ENCODE measurements at regions not wholly inside any gene's neighbourhood (a gene's known extent, or its start where the extent isn't known, plus 50 kb on each side); places are given as distances from the start of the nearest gene placed in this dataset.

DNA sequence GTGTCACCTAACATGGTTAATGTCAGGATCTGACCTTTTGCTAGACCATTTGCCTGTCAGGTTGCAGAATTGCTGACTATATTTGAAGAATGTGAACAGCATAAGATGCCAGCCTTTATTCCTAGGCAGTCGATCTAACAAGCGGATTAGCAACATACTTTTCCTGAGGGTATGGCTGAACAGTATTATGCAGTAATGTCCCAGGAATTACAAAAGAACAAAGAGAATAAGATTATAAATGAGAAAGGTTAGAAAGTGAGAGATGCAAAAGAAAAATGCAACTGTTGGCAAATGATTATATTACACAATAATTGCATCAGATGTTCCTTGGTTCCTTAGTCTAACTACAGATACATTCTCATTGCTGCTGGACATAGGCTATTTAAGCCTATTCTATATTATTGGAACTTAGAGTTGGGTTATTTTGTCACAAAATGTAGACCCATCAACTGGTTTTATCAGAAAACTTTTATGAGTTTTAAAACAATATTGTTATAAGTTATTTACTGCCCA, 647.1 kb upstream of the CRIM1 start:
- TF ChIP-seq, protein P1, sequence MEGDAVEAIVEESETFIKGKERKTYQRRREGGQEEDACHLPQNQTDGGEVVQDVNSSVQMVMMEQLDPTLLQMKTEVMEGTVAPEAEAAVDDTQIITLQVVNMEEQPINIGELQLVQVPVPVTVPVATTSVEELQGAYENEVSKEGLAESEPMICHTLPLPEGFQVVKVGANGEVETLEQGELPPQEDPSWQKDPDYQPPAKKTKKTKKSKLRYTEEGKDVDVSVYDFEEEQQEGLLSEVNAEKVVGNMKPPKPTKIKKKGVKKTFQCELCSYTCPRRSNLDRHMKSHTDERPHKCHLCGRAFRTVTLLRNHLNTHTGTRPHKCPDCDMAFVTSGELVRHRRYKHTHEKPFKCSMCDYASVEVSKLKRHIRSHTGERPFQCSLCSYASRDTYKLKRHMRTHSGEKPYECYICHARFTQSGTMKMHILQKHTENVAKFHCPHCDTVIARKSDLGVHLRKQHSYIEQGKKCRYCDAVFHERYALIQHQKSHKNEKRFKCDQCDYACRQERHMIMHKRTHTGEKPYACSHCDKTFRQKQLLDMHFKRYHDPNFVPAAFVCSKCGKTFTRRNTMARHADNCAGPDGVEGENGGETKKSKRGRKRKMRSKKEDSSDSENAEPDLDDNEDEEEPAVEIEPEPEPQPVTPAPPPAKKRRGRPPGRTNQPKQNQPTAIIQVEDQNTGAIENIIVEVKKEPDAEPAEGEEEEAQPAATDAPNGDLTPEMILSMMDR (IDR thresholded peaks at IDR 0.05), result no peak
- no peak for TF ChIP-seq MYBL2 (CRISPR knock-in tag; IDR thresholded peaks at IDR 0.05)
- no peak for TF ChIP-seq MAX (CRISPR knock-in tag; IDR thresholded peaks at IDR 0.05)
- TF ChIP-seq ZNF423 (CRISPR knock-in tag; IDR thresholded peaks at IDR 0.05), result no peak
- no peak for TF ChIP-seq JUN (CRISPR knock-in tag; IDR thresholded peaks at IDR 0.05)
- TF ChIP-seq NR2C2 (CRISPR knock-in tag; IDR thresholded peaks at IDR 0.05), result no peak
- TF ChIP-seq SMAD4 (CRISPR knock-in tag; IDR thresholded peaks at IDR 0.05), result no peak
- TF ChIP-seq CREM (CRISPR knock-in tag; IDR thresholded peaks at IDR 0.05), result no peak
- no peak for TF ChIP-seq ETV6 (CRISPR knock-in tag; IDR thresholded peaks at IDR 0.05)
- no peak for TF ChIP-seq SP1 (CRISPR knock-in tag; conservative IDR thresholded peaks at IDR 0.05)
- no peak for TF ChIP-seq ZNF232 (CRISPR knock-in tag; IDR thresholded peaks at IDR 0.05)
- TF ChIP-seq ZBTB21 (CRISPR knock-in tag; IDR thresholded peaks at IDR 0.05; ENCODE audit: borderline replicate concordance), result no peak
- TF ChIP-seq, protein P2, sequence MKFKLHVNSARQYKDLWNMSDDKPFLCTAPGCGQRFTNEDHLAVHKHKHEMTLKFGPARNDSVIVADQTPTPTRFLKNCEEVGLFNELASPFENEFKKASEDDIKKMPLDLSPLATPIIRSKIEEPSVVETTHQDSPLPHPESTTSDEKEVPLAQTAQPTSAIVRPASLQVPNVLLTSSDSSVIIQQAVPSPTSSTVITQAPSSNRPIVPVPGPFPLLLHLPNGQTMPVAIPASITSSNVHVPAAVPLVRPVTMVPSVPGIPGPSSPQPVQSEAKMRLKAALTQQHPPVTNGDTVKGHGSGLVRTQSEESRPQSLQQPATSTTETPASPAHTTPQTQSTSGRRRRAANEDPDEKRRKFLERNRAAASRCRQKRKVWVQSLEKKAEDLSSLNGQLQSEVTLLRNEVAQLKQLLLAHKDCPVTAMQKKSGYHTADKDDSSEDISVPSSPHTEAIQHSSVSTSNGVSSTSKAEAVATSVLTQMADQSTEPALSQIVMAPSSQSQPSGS (CRISPR knock-in tag; IDR thresholded peaks at IDR 0.05; ENCODE audit: borderline replicate concordance, low read depth), result no peak

Data from WTC11 (cell line).